ENCODE measurements at regions not wholly inside any gene's neighbourhood (a gene's known extent, or its start where the extent isn't known, plus 50 kb on each side); places are given as distances from the start of the nearest gene placed in this dataset.

DNA sequence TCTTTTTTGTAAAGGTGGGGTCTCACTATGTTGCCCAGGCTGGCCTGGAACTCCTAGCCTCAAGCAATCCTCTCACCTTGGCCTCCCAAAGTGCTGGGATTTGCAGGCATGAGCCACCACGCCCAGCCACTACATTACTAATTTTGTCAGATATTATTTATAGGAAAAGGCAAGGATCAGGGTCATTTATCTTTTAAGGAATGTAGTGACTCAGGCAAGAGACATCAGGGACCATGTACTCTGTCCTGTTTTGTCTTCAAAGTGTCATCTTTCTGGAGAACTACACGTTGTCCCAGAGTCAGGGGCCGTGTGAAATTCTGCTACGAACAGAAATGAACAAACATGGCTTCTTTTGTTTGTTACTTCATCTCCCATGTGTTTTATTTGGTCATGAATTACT lies 105.3 kb downstream of the NPTX2 start:
- TF ChIP-seq EP300 (IDR thresholded peaks at IDR 0.05), result no peak
- TF ChIP-seq CTCF (IDR thresholded peaks at IDR 0.05), result no peak
- TF ChIP-seq POLR2A (IDR thresholded peaks at IDR 0.05), result no peak
- no peak for TF ChIP-seq POLR2AphosphoS5 (IDR thresholded peaks at IDR 0.05)
- H3K4me1 ChIP-seq, result no peaks in the 10 kb centered on the region
- H3K36me3 ChIP-seq, result no peaks in the 10 kb centered on the region
- H3K4me3 ChIP-seq, result no peak overlapping the region
- no peak overlapping the region for H3K27ac ChIP-seq
- peaks cover 10% of the 10 kb centered on the region for H3K27me3 ChIP-seq
- DNase-seq (ENCODE audit: low spot score in 2 of 2), result no peak
- 38% methylated on average over 4 of the region's 4 CpGs for WGBS
- H3K9me3 ChIP-seq, result no peaks in the 10 kb centered on the region

DNA sequence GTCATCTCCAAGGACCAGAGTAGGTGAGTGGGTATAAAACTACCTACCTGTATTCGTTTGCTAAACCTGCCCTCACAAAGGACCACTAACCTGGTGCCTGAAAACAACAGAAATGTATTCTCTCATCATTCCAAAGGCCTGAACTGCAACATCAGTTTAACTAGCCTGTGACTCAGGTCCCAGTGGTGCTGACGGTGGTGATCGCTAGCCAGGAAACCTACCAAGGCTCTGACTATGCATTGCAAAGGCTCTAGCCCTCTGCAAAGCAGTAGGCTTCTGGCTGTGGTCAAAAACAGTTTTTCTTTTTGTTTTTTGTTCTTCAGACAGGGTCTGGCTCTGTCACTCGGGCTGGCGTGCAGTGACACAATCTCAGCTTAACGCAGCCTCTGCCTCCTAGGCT lies 107.5 kb downstream of the NPTX2 start:
- DNase-seq (ENCODE audit: low spot score in 2 of 2), result peak in 1 of 2 donors; percentile 8
- Histone ChIP-seq H3K27ac (no peak overlapping the region), H3K27me3 (peaks cover 10% of the 10 kb centered on the region), H3K4me3 (no peak overlapping the region), H3K4me1 (no peaks in the 10 kb centered on the region), H3K36me3 (no peaks in the 10 kb centered on the region), H3K9me3 (no peaks in the 10 kb centered on the region)
- no peak for TF ChIP-seq POLR2A (IDR thresholded peaks at IDR 0.05)
- no peak for TF ChIP-seq CTCF (IDR thresholded peaks at IDR 0.05)
- no peak for TF ChIP-seq POLR2AphosphoS5 (IDR thresholded peaks at IDR 0.05)
- no peak for TF ChIP-seq EP300 (IDR thresholded peaks at IDR 0.05)
- 62% methylated on average over 6 of the region's 6 CpGs for WGBS

DNA sequence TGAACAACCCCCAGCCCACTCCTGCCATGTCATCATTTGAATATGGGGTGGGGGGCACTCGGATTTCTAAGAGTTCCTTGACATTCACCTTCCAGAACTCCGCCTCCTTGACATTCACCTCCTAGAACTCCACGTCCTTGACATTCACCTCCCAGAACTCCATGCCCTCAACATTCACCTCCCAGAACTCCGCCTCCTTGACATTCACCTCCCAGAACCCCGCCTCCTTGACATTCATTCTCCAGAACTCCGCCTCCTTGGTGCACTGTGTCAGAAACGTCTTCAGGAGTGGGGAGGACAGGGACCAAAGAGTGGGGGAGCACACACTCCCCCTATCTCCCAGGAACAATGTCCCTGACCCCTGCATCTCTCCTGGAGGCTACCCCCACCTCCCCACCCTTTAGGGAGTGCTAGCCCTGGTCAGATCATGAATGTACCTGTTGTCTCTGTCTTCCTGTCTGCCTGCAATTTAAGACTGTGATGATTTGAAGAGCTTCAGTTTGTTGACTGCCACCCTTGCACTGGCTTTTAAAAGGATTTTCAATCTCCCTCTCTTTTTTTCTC lies 110.1 kb downstream of the NPTX2 start:
- H3K27me3 ChIP-seq, result peaks cover 12% of the 10 kb centered on the region
- no peak overlapping the region for H3K4me3 ChIP-seq
- no peaks in the 10 kb centered on the region for H3K36me3 ChIP-seq
- H3K9me3 ChIP-seq, result no peaks in the 10 kb centered on the region
- 51% methylated on average over 7 of the region's 7 CpGs for WGBS
- no peaks in the 10 kb centered on the region for H3K4me1 ChIP-seq
- TF ChIP-seq CTCF (IDR thresholded peaks at IDR 0.05), result no peak
- no peak overlapping the region for H3K27ac ChIP-seq
- DNase-seq (ENCODE audit: low spot score in 2 of 2), result no peak

DNA sequence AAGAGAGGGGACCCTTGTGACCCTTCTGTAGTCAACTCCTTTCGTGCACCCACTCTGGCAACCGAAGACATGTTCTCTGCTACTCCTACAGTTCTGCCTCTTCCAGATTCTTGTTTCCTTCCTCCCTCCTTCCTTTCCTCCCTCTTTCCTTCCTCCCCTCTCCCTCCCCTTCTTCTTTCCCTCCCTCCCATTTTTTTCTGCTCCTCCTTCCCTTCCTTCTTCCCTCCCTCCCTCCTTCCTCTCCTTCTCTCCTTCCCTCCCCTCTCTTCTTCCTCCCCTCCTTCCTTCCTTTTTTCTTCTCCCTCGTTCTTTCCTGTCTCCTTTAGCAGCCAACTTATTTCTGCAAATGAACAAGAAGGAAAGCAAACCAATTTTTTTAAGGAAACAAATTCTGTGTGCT lies 111.5 kb downstream of the NPTX2 start:
- TF ChIP-seq POLR2A (IDR thresholded peaks at IDR 0.05), result no peak
- TF ChIP-seq POLR2AphosphoS5 (IDR thresholded peaks at IDR 0.05), result no peak
- no peak for TF ChIP-seq CTCF (IDR thresholded peaks at IDR 0.05)
- no peak for TF ChIP-seq EP300 (IDR thresholded peaks at IDR 0.05)
- WGBS, result 63% methylated on average over 3 of the region's 3 CpGs
- H3K27ac ChIP-seq, result no peak overlapping the region

DNA sequence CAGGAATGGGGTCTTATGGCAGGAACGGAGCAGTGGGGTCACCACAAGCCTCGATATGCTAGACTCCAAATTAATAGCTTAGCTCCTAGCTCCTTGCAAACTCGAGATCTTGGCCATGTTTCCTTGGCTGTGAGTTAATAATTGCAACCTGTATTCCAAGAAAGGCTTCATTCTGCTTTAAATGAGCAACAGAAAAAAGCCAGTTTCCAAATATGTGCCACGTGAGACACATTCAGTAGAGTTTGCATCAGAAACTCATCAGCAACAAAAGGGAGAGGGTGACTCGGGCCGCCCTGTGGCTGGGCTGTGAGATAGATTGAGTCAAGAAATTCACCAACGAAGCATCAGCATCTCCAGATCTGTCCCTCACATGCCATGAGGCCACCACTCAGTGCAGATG lies 112.0 kb downstream of the NPTX2 start:
- 46% methylated on average over 7 of the region's 7 CpGs for WGBS
- no peak for DNase-seq (ENCODE audit: low spot score in 2 of 2)
- H3K9me3 ChIP-seq, result peaks cover 5% of the 10 kb centered on the region
- no peak overlapping the region for H3K27ac ChIP-seq
- TF ChIP-seq POLR2AphosphoS5 (IDR thresholded peaks at IDR 0.05) (no peak), CTCF (IDR thresholded peaks at IDR 0.05) (no peak), EP300 (IDR thresholded peaks at IDR 0.05) (no peak), POLR2A (IDR thresholded peaks at IDR 0.05) (no peak)
- H3K4me1 ChIP-seq, result no peaks in the 10 kb centered on the region
- H3K4me3 ChIP-seq, result no peak overlapping the region
- no peaks in the 10 kb centered on the region for H3K36me3 ChIP-seq
- peaks cover 12% of the 10 kb centered on the region for H3K27me3 ChIP-seq

More for the DNA sequence above, 111.5 kb downstream of the NPTX2 start:
- DNase-seq (ENCODE audit: low spot score in 2 of 2), result no peak
- Histone ChIP-seq H3K4me3 (no peak overlapping the region), H3K27me3 (peaks cover 12% of the 10 kb centered on the region), H3K36me3 (no peaks in the 10 kb centered on the region), H3K9me3 (peaks cover 5% of the 10 kb centered on the region), H3K4me1 (no peaks in the 10 kb centered on the region)

Measured in suprapubic skin (tissue), 4 donors.